ENCODE measurements at regions not wholly inside any gene's neighbourhood (a gene's known extent, or its start where the extent isn't known, plus 50 kb on each side); places are given as distances from the start of the nearest gene placed in this dataset.

GRCh38 chr6:22921828-22922227, 352.5 kb downstream of the HDGFL1 start:
- ATAC-seq (no peak), DNase-seq (ENCODE audit: low read depth, low spot score) (no peak)
- H3K4me1 ChIP-seq (ENCODE audit: control insufficient read depth in 1 of 2, insufficient read depth in 2 of 2, low read length in 2 of 2), result no peaks in the 10 kb centered on the region
- H3K9me3 ChIP-seq (ENCODE audit: control insufficient read depth in 1 of 2, insufficient read depth in 1 of 2, low read depth in 1 of 2, low read length in 2 of 2), result no peaks in the 10 kb centered on the region
- H3K9me2 ChIP-seq (ENCODE audit: insufficient read depth), result no peaks in the 10 kb centered on the region
- intact Hi-C loops (cut with micrococcal nuclease), result no loop called here
- no TSS peak for BruUV-seq (replicated peaks)
- ChIA-PET POLR2A (no interaction called here), RAD21 (ENCODE audit: low non-redundant PET in 1 of 2, low total read pairs in 2 of 2, uncharacterized antibody in 2 of 2, unreplicated experiment in 2 of 2) (no interaction called here), CTCF (interaction anchor here (0.8 kb wide), 1 partner anchor 15 kb away, joined by 3 read pairs; no protein-coding TSS in a partner anchor)
- no peak overlapping the region for H3K4me3 ChIP-seq (replicated peaks in 1 of 2; ENCODE audit: low read depth in 1 of 2, low read length in 2 of 2)
- H3K36me3 ChIP-seq (ENCODE audit: control insufficient read depth in 1 of 2, insufficient read depth in 2 of 2, low read length in 2 of 2), result no peaks in the 10 kb centered on the region
- no peak overlapping the region for H2AFZ ChIP-seq (ENCODE audit: low read depth, low read length, poor library complexity, severe bottlenecking)
- no peaks in the 10 kb centered on the region for H3K27me3 ChIP-seq (ENCODE audit: insufficient read depth, low read length)
- no peaks in the 10 kb centered on the region for H3K79me2 ChIP-seq (ENCODE audit: insufficient read depth, low read length)
- no peaks in the 10 kb centered on the region for H4K20me1 ChIP-seq (ENCODE audit: insufficient read depth)
- H3K4me2 ChIP-seq (ENCODE audit: low read length), result no peak overlapping the region
- no peak overlapping the region for H3K27ac ChIP-seq (ENCODE audit: low read depth, low read length)
- TF ChIP-seq EGR1 (IDR thresholded peaks at IDR 0.05; ENCODE audit: low read depth), result no peak
- TF ChIP-seq CTCF (IDR thresholded peaks at IDR 0.05 in 2 of 3, conservative IDR thresholded peaks at IDR 0.05 in 1 of 3; ENCODE audit: borderline replicate concordance in 1 of 3, insufficient read depth in 1 of 3, low read depth in 2 of 3, low read length in 2 of 3), result no peak
- no peak for TF ChIP-seq SP1 (IDR thresholded peaks at IDR 0.05; ENCODE audit: low read depth)
- TF ChIP-seq SIN3A (IDR thresholded peaks at IDR 0.05; ENCODE audit: low read depth), result no peak
- TF ChIP-seq ZNF274 (IDR thresholded peaks at IDR 0.05; ENCODE audit: low read depth, low read length), result no peak
- TF ChIP-seq, protein P1, sequence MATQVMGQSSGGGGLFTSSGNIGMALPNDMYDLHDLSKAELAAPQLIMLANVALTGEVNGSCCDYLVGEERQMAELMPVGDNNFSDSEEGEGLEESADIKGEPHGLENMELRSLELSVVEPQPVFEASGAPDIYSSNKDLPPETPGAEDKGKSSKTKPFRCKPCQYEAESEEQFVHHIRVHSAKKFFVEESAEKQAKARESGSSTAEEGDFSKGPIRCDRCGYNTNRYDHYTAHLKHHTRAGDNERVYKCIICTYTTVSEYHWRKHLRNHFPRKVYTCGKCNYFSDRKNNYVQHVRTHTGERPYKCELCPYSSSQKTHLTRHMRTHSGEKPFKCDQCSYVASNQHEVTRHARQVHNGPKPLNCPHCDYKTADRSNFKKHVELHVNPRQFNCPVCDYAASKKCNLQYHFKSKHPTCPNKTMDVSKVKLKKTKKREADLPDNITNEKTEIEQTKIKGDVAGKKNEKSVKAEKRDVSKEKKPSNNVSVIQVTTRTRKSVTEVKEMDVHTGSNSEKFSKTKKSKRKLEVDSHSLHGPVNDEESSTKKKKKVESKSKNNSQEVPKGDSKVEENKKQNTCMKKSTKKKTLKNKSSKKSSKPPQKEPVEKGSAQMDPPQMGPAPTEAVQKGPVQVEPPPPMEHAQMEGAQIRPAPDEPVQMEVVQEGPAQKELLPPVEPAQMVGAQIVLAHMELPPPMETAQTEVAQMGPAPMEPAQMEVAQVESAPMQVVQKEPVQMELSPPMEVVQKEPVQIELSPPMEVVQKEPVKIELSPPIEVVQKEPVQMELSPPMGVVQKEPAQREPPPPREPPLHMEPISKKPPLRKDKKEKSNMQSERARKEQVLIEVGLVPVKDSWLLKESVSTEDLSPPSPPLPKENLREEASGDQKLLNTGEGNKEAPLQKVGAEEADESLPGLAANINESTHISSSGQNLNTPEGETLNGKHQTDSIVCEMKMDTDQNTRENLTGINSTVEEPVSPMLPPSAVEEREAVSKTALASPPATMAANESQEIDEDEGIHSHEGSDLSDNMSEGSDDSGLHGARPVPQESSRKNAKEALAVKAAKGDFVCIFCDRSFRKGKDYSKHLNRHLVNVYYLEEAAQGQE (IDR thresholded peaks at IDR 0.05; ENCODE audit: low read depth), result no peak
- TF ChIP-seq ZFX (IDR thresholded peaks at IDR 0.05), result no peak
- TF ChIP-seq POLR2A (IDR thresholded peaks at IDR 0.05; ENCODE audit: borderline replicate concordance, extremely low read depth, insufficient read depth, insufficient read length), result no peak
- no peak for TF ChIP-seq EZH2 (IDR thresholded peaks at IDR 0.05)
- no peak for TF ChIP-seq POLR2AphosphoS5 (IDR thresholded peaks at IDR 0.05; ENCODE audit: low read depth, low read length)
- TF ChIP-seq CEBPB (IDR thresholded peaks at IDR 0.05; ENCODE audit: low read depth), result no peak
- no peak for TF ChIP-seq ELF1 (IDR thresholded peaks at IDR 0.05; ENCODE audit: borderline replicate concordance, low read depth)
- TF ChIP-seq, protein P2, sequence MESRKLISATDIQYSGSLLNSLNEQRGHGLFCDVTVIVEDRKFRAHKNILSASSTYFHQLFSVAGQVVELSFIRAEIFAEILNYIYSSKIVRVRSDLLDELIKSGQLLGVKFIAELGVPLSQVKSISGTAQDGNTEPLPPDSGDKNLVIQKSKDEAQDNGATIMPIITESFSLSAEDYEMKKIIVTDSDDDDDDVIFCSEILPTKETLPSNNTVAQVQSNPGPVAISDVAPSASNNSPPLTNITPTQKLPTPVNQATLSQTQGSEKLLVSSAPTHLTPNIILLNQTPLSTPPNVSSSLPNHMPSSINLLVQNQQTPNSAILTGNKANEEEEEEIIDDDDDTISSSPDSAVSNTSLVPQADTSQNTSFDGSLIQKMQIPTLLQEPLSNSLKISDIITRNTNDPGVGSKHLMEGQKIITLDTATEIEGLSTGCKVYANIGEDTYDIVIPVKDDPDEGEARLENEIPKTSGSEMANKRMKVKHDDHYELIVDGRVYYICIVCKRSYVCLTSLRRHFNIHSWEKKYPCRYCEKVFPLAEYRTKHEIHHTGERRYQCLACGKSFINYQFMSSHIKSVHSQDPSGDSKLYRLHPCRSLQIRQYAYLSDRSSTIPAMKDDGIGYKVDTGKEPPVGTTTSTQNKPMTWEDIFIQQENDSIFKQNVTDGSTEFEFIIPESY (IDR thresholded peaks at IDR 0.05; ENCODE audit: extremely low read depth, insufficient replicate concordance, low read length), result no peak
- no peak for TF ChIP-seq EZH2phosphoT487 (IDR thresholded peaks at IDR 0.05; ENCODE audit: borderline replicate concordance)
- TF ChIP-seq MAX (IDR thresholded peaks at IDR 0.05), result no peak
- no peak for TF ChIP-seq YY1 (IDR thresholded peaks at IDR 0.05; ENCODE audit: extremely low read depth, insufficient replicate concordance, low read depth, low read length)
- no peak for TF ChIP-seq RAD21 (IDR thresholded peaks at IDR 0.05; ENCODE audit: low read depth)
- no peak for TF ChIP-seq TCF7L2 (IDR thresholded peaks at IDR 0.05; ENCODE audit: borderline replicate concordance, extremely low read depth, insufficient read depth, insufficient read length)
- TF ChIP-seq FOSL1 (IDR thresholded peaks at IDR 0.05; ENCODE audit: low read depth), result no peak
- TF ChIP-seq CBX3 (IDR thresholded peaks at IDR 0.05; ENCODE audit: low read depth), result no peak
- no peak overlapping the region for H3K9ac ChIP-seq (ENCODE audit: low read length)
